Jurkat, Clone E6-1 (cell line): ENCODE measurements at regions not wholly inside any gene's neighbourhood (a gene's known extent, or its start where the extent isn't known, plus 50 kb on each side); places are given as distances from the start of the nearest gene placed in this dataset.
"Not testable (repeated sequence)": the region's sequence is repeated elsewhere in the genome, so short reads cannot be mapped to it uniquely, and the experiment has no call there.

Source experiments
- DNase-seq: peaks from one replicate; pipeline ENCODE4 v3.0.0-alpha.2; 2011; ENCODE audit warnings: low read depth, low spot score
- H3K4me3 ChIP-seq: 2 replicates; pipeline ENCODE4 v1.5.1; 2011; ENCODE audit warnings: mild to moderate bottlenecking, low read length, control low read depth, moderate library complexity

- DNase-seq, result peak; percentile 60
- no peak overlapping the region for H3K4me3 ChIP-seq
These were observed 521.7 kb downstream of the ADRA2A start for GRCh38 chr10:111598433-111599059.

GRCh38 chr10:111599943-111600342, 523.1 kb downstream of the ADRA2A start:
- H3K4me3 ChIP-seq, result no peak overlapping the region
- DNase-seq, result no peak

- DNase-seq, result no peak
- no peak overlapping the region for H3K4me3 ChIP-seq
These were observed 523.9 kb downstream of the ADRA2A start for GRCh38 chr10:111600772-111601171.

DNA sequence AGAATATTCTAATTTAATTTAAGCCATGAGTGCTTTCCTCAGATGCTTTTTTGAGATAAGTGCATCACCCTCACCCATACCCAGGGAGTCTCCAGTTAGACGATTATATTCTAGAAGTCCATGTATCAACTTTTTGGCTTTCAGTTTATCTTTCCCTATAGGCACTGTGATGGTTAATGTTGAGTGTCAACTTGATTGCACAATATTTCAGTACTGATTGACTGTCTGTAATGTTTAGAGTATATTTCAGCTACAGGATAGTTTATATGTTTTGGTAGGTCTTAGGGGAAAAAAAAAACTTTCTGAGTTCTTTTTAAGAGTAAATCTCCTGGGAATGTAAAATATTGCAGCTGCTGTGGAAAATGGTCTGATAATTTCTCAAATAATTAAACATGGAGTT, 535.4 kb downstream of the ADRA2A start:
- no peak for DNase-seq
- no peak overlapping the region for H3K4me3 ChIP-seq

DNA sequence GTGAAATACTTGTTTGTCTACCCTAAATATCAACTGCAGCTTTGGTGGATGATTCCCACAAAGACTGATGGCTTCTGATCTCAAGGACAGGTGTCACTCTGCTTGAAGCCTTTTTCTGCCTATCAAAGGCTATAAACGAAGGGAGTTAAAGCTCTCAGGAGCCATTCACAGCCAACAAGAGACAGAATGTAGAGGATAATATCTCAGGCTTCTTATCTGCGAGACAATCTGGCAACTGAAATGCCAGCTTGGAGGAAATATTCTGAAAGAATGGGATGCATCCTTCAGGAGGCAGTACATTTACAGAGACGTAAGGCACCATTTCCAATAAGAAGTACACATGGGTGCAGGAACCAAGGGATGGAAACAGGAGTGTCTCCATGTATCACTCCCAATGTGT, 549.4 kb downstream of the GPAM start:
- no peak overlapping the region for H3K4me3 ChIP-seq
- no peak for DNase-seq

DNA sequence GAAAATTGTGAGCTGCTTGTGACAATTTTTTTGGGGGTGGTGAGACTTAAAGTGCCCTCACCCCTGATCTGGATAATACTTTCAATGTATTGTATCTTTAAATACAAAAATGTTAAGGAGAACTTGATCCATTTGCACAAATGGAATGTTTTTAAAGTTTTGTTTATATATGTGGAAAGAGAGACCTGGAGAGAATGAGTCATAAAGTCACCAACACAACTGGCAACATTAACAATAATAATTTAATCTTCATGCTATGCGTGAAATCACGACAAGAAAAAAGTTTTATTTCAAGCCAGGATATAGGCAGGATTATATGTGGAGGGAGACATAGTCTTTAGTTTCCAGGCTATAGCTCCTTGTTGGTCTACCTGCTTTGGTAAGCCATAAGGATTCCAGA, 537.5 kb downstream of the GPAM start:
- no peak overlapping the region for H3K4me3 ChIP-seq
- DNase-seq, result no peak

- no peak for DNase-seq
- no peak overlapping the region for H3K4me3 ChIP-seq
These were observed 535.5 kb downstream of the GPAM start for GRCh38 chr10:111648046-111648445.

DNA sequence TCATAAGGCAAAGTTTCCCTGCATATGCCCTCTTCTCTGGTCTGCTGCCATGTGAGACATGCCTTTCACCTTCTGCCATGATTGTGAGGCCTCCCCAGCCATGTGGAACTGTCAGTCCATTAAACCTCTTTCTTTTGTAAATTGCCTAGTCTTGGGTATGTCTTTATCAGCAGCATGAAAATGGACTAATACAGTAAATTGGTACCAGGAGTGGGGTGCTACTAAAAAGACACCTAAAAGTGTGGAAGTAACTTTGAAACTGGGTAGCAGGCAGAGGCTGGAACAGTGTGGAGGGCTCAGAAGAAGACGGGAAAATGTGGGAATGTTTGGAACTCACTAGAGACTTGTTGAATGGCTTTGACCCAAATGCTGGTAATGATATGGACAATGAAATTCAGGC, 534.5 kb downstream of the GPAM start:
- not testable (repeated sequence) for DNase-seq, H3K4me3 ChIP-seq

DNA sequence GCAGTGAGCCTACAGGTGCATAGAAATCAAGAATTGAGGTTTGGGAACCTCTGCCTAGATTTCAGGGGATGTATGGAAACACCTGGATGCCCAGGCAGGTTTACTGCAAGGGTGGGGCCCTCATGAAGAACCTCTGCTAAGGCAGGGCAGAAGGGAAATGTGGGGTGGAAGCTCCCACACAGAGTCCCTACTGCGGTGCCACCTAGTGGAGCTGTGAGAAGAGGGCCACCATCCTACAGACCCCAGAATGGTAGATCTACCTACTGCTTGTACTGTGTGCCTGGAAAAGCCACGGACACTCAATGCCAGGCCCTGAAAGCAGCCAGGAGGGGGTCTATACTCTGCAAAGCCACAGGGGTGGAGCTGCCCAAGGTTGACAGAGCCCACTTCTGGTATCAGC, 533.5 kb downstream of the GPAM start:
- H3K4me3 ChIP-seq, result no peak overlapping the region
- DNase-seq, result no peak

DNA sequence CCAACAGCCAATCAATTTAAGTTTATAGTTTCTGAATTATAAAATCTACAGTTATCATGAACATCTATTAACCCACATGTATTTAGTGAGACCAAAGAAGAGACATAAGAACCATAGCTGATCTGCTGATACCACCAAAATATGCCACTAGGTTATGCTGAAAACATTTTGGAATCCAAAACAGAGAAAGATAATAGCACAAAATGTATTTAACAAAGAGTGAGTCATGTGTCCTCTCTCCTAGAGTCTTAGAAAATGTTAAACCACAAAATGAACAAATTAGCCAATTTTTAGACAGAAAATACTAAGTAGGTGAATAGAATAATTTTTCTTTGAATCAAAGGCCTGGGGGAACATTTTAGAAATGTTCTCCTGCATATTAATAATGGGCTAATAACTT, 527.5 kb downstream of the GPAM start:
- DNase-seq, result no peak

GRCh38 chr10:111677759-111678158, 505.8 kb downstream of the GPAM start:
- H3K4me3 ChIP-seq, result no peak overlapping the region
- no peak for DNase-seq

More for the DNA sequence above, 527.5 kb downstream of the GPAM start:
- H3K4me3 ChIP-seq, result no peak overlapping the region

GRCh38 chr10:111686796-111687195, 496.8 kb downstream of the GPAM start:
- H3K4me3 ChIP-seq, result no peak overlapping the region
- DNase-seq, result no peak

GRCh38 chr10:111698711-111699110, 484.9 kb downstream of the GPAM start:
- no peak for DNase-seq
- H3K4me3 ChIP-seq, result no peak overlapping the region

GRCh38 chr10:111703986-111704385, 479.6 kb downstream of the GPAM start:
- H3K4me3 ChIP-seq, result no peak overlapping the region
- no peak for DNase-seq

GRCh38 chr10:111705021-111705420, 478.5 kb downstream of the GPAM start:
- H3K4me3 ChIP-seq, result no peak overlapping the region
- no peak for DNase-seq

DNA sequence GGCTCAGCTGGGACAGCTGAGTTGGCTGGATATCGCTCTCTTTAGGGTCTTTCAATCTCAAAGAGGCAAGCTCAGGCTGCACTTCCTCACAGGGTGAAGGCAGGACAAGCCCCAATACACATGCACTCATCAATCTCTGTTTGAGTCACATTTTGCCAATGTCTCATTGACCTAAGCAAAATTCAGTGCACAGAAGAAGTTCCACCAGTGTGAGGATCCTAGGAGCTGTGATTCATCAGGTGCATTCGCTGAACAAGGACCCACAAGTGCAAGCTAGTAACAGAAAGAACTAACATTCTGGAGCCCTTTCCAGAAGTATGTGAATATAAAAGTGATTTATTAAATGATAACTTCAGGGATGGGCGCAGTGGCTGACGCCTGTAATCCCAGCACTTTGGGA, 477.2 kb downstream of the GPAM start:
- no peak for DNase-seq
- no peak overlapping the region for H3K4me3 ChIP-seq

DNA sequence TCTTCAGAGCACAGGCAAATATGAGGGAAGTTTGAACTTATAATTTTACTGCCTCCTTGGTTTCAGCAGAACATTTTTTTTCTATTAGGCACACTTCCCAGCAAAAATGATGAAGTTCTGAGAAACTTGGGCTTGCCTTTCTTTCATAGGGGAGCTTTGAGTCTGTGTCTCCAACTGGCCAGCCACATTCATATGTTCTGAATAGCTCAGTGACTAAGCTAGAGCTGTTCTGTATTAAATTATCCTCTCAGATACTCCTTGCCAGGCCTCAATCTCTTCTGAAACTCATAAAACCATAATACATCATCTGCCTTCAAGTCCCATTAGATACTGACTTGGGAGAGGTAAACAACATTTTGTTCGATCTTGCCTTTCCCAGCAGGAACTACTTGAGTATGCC, 476.5 kb downstream of the GPAM start:
- no peak overlapping the region for H3K4me3 ChIP-seq

GRCh38 chr10:111709603-111710002, 474.0 kb downstream of the GPAM start:
- H3K4me3 ChIP-seq, result no peak overlapping the region
- DNase-seq, result no peak

More for the DNA sequence above, 476.5 kb downstream of the GPAM start:
- DNase-seq, result no peak

DNA sequence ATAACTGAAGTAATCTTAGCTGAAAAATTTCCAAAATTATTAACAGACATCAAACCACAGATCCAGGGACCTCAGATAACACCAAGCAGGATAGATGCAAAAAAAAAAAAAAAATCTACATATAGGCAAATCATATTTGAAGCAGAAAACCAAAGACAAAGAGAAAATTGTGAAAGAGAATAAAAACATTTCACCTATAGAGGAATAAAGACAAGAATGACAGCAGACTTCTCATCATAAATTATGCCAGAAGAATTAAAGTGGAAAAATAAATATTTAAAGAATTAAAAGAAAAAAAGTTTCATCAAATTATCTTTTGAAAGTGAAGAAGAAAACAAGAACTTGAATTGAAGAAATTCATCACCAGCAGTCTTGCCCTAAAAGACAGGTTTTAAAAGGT, 467.5 kb downstream of the GPAM start:
- no peak for DNase-seq
- no peak overlapping the region for H3K4me3 ChIP-seq

DNA sequence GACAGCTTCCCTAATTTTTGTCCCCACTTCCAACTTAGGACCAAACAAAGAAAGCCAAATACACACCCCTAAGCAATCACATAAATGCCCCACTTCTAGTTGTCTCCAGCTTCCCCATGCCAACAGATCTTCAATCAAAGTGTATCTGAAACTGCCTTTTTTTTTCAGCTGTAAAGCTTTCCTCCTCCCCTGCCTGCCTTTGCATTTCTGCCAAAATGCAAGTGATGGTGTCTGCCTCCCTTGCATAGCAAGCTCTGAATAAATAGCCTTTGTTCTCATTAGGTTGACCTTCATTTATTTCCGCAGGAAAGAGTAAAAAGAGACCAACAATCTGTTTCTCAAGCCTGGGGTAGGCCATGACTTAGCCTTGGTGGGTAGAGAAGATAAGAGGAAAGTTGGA, 459.4 kb downstream of the GPAM start:
- no peak for DNase-seq
- no peak overlapping the region for H3K4me3 ChIP-seq

DNA sequence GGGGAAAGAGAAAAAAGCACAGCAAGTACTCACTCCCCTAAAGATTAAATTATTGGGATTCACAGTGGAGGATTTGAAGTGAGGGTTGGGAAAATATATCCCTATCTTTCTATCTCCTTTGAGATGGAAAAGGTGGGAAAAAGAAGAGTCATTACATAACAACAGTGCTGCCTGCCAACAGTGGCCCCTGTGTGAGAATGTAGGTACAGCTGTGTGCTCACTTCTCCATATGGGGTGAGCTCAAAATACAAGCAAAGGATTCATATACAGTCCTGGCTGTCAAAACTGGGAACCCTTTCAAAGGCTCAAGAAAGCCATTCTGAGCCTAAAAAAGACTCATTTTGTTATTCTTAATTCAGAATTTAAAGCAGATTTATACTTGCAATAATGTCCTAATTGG, 458.5 kb downstream of the GPAM start:
- no peak for DNase-seq
- H3K4me3 ChIP-seq, result no peak overlapping the region
